Pulmonary artery endothelial cell (primary cell): ENCODE measurements at regions not wholly inside any gene's neighbourhood (a gene's known extent, or its start where the extent isn't known, plus 50 kb on each side); places are given as distances from the start of the nearest gene placed in this dataset.

Experiments used
- DNase-seq: peaks from one replicate; pipeline ENCODE4 v3.0.0-alpha.2; 2011; ENCODE audit warnings: low read depth, low spot score

DNA sequence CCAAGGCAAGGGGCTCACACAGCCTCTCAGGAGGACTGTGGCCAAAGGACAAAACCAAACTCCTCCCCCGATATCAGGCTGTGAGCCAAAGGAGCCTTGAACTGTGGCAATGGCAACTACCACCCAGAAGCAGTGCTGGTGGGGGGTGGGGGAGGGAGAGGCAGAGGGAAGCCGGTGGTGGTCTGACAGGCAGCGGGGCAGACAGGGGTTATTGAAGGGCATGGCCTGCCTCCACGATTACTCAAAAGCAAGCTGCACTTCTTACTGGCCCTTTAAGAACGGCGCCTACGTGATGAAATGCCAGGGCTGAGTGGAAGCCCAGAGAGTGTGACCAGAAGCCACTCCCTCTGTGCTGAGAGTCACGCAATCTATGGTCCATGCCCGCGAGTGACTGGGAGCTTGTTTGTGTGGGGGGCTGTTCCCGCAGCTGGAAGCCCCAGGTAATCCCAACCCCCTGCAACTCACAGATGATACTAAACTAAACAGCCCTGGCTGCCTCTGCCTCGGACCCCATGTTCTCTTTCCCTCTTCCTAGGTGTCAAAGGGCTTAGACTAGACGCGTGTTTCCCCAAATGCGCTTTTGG, 128.2 kb upstream of the CXCR4 start:
- DNase-seq: no peak

DNA sequence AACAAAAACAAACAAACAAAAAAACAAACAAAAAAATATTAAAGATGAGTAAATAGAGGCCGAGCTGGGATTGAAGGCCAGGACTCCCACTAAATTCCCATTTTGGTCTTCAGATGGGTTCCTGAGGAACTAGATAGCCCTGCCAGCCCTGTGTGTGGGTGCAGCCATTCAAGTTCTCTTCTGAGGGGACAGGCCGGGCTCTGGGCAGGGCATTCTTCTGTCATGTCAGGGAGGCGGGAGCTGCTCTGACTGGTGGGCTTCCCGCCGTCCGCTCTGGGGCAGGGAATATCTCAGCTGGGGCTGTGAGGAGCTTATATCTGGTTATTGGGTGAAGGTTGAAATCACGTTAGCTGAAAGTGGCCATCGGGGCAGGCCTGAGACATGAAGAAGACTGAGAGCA, 127.3 kb upstream of the CXCR4 start:
- no peak for DNase-seq

GRCh38 chr2:136244536-136244885, 126.6 kb upstream of the CXCR4 start:
- DNase-seq: no peak

DNA sequence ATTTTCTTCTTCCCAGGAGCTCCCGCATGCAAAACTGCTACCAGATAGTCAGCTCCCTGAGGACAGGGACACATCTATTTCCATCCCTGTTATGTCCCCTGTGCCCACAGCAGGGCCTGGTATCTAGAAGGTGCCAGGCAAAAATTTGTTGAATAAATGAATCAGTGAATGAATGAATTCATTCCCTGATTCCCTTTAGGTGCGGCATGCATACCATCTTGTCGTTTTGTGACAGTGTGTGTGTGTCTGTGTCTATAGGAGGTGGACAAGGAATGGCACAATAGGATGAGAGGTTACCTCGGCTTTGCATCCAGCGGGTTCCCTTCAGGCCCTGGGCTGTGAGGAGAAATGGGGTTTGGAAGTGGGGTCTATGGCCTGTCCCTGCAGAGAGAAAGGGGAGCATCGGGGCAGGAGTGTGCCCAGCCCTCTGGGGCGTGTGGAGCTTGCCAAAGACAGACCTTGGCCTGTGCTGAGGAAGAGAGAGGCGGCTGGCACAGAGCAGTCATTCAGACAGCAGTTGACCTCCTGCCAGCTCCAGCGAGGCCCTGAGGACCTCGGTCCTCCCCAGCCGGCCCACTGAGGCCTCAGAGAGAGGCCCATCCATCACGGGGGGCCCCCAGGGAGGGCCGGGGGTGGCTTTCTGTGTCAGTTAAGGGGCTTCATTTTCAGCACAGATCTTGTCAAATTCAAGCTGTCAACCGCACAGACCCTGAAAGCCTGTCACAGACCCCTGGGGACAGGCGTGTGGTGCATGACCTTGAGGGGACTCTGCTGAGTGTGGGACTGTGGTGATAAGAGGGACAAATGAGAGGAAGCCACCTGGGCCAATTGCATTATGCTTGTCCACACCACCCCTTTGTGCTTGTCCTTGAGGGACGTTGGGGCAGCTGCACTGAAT, 125.9 kb upstream of the CXCR4 start:
- no peak for DNase-seq

GRCh38 chr2:136242687-136243277, 124.8 kb upstream of the CXCR4 start:
- DNase-seq: no peak

DNA sequence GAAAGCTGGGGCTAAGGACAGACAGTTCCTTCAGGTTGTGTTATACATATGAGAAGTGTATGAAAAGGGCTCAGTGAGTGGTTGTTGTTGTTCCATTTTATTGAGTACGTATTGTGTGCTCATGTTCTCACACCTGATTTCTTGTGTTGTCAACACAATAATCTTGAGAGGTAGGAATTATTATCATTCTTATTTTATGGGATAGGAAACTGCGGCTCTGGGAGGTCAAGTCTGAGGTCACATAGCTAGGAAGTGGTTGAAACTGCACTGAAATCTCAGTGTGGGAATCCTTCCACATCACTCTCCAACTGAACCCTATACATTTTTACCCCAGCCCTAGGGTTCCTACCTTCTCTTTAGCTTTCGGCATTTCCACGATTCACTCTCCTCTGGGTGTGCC, 124.2 kb upstream of the CXCR4 start:
- no peak for DNase-seq

DNA sequence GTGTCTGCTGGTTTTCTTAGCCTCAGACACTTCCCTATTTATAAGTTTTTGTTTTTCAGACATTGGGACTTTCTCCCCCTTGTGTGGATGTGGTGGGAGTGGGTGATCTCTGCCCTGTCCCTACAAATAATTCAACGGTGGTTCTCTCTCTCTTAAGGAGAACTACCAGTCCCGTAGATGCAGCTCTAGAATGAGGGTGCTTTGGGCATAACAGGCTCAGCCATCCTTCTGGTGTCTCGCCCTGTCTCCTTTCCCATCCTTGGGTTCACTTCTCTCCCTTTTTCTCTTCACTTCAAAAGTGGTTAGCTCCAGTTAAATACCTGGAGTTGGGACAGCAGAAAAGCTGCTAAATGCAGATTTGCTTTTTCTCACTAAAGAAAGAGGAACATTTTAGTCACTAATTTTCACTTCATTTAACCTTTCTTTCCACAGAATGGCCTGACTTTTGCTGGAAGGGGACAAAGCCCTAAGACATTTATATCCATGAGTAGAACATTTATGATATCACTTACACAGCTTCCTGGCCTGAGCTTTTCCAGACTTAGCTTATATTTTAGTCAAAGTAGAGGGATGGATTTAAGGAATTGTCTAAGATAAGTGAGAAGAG, 121.2 kb upstream of the CXCR4 start:
- no peak for DNase-seq

- DNase-seq: peak; percentile 75
Observed at GRCh38 chr2:136238286-136239078, 120.5 kb upstream of the CXCR4 start.

DNA sequence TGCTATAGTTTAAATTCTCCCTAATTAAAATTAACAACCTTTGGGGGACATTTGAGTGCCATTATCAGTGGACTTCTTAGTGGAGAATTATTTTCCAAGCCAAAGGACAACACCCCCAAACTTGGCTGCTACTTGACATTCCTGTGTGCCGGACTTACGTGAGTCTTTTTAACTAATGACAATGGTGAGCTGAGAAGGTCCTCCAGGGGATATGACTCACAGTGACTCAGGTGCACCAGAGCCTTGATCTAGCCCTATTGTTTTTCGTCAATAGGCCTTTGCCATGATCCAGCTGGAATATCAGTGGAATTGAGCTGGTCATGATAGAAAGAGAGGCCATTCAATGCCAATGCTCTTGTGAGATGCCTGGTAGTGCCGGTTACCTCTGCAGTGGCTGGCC, 118.1 kb upstream of the CXCR4 start:
- DNase-seq: peak; percentile 87

DNA sequence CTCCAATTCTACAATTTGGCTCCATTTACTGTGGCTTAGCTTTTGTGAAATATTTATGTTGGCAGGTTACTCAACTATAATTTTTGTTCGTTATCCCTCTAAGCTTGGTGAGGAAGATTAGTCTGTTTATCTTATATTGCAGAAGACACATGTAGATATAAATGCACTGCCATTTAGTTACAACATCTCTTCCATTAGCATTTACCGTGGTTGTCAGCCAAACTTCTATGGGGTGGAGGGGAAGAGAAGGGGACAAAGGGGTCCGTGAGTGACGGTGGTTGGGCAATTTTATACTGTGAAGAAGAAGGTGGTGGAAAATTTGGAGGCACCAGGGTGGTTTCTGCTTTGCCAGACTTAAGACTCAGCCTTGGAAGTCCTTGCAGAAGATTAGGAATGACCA, 117.6 kb upstream of the CXCR4 start:
- DNase-seq: no peak

GRCh38 chr2:136234261-136234660, 116.3 kb upstream of the CXCR4 start:
- DNase-seq: no peak

GRCh38 chr2:136233298-136233697, 115.3 kb upstream of the CXCR4 start:
- DNase-seq: no peak

DNA sequence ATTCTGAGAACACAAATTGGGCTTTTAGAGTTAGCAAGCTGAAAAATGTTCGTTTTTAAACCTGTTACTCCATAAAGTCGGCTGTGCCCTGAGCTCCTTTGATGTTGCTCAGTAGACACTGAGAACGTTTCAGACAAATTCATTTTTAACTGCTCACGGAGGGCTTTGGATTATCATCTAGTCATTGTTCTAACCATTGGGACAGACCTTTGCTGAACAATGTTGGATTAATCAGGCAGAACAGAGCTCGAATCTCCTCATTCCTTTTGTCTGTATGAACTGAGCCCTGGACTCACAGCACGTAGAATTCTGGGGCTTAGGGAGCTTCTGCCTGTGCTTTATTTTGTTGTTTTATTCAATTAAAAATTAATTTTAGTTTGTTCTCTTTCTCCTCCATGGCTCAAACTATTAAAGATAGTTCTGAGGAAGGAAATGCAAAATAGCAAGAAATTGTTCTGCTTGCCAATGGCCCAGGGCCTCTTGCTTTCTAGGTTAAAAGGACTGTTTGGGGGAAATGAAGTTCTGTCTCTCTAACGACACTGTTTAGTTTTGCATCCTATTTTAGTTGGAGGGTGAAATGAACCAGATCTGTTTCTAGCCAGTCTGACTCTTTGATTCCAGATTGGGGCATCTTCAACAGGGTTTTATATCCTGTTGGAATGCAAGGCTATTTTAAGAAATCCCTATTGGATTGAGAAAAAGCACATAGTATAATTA, 114.7 kb upstream of the CXCR4 start:
- DNase-seq: no peak

DNA sequence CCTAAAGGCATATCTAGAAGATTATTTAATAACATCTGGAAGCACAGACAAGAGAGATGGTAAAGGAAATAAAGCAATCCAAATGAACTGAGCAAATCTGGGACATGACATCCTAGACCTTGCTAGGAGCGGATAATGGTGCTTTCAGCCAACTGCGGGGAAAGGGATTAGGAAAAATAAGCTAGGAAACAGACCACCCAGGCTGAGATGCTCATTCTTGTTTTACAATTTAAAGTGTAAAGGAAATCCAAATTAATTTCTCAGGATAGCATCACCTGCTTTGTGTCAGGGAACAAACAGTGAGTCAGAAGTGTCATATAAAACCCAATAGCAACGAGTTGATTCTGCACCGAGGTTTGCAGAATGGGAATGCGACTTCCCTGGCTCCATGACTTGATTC, 112.5 kb upstream of the CXCR4 start:
- DNase-seq: no peak

- DNase-seq: no peak
Observed at GRCh38 chr2:136226903-136227302, 109.0 kb upstream of the CXCR4 start.

- no peak for DNase-seq
Observed at GRCh38 chr2:136225950-136226835, 108.2 kb upstream of the CXCR4 start.

DNA sequence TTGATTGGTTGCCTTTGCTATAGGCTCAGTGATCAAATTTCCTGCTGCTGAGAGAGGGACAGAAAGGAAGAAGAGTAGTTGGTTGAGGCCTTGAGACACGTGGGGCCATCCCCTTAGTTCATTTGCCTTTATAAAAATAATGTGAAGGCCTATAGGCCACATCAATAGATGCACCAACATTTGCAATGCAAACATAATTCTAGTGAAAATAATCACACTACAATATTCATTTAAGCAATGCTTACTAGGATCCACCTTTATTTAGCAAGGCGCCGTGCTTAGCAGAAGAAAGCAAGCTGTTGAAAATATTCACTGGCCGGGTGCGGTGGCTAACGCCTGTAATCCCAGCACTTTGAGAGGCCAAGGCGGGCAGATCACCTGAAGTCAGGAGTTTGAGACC, 105.3 kb upstream of the CXCR4 start:
- no peak for DNase-seq

DNA sequence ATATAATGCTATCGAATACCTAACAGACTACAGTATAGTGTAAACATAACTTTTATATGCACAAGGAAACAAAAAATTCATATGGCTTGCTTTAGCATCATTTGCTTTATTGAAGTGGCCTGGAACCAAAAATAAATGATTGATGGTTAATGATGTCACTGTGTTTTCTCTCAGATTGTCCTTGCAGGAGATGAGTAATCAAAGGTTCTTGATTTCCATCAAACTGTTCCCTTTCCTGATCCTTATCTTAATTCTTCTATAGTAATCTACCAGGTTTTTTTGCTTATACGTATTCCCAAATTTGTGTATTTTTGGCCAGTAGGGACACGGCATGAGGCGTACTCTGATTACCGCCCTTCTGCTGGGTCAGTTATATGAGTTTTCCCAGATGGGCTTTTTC, 104.9 kb upstream of the CXCR4 start:
- no peak for DNase-seq

DNA sequence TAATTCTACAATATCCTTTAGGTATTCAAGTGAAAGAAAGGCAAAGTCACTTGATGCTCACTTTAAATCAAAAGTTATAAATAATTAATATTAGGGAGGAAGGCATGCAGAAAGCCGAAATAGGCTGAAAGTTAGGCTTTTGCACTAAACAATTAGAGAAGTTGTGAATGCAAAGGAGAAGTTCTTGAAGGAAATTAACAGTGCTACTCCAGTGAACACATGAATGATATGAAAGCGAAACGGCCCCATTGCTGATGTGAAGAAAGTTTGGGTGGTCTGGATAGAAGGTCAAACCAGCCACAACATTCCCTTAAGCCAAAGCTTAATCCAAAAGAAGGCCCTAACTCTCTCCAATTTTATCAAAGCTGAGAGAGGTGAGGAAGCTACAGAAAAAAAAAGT, 103.1 kb upstream of the CXCR4 start:
- no peak for DNase-seq

- DNase-seq: no peak
Observed at GRCh38 chr2:136219963-136220362, 102.0 kb upstream of the CXCR4 start.
